ENCODE measurements at regions not wholly inside any gene's neighbourhood (a gene's known extent, or its start where the extent isn't known, plus 50 kb on each side); places are given as distances from the start of the nearest gene placed in this dataset.
"Not testable (repeated sequence)": the region's sequence is repeated elsewhere in the genome, so short reads cannot be mapped to it uniquely, and the experiment has no call there.

- Histone ChIP-seq H3K4me1 (no peaks in the 10 kb centered on the region), H3K4me3 (no peak overlapping the region), H3K27ac (no peak overlapping the region), H3K9me3 (peaks cover 0 to 3% of the 10 kb centered on the region in 2 donors), H3K27me3 (peaks cover 0 to 2% of the 10 kb centered on the region in 2 donors), H3K36me3 (no peaks in the 10 kb centered on the region)
- no peak for ATAC-seq
- no peak for TF ChIP-seq CTCF (IDR thresholded peaks at IDR 0.05)
- intact Hi-C loops (cut with DNase I) = no loop called here
- DNase-seq = no peak
These were observed 267.7 kb downstream of the SRGAP2C start for GRCh38 chr1:121452484-121452883.

- DNase-seq = no peak
- intact Hi-C loops (cut with DNase I) = no loop called here
- no peaks in the 10 kb centered on the region for H3K9me3 ChIP-seq
- H3K36me3 ChIP-seq = no peaks in the 10 kb centered on the region
- no peak overlapping the region for H3K27ac ChIP-seq
- peaks cover 0 to 2% of the 10 kb centered on the region in 2 donors for H3K27me3 ChIP-seq
- H3K4me3 ChIP-seq = no peak overlapping the region
- H3K4me1 ChIP-seq = peaks cover 0 to 9% of the 10 kb centered on the region in 2 donors
- no peak for TF ChIP-seq CTCF (IDR thresholded peaks at IDR 0.05)
- no peak for ATAC-seq
These were observed 273.7 kb downstream of the SRGAP2C start for GRCh38 chr1:121458291-121459048.

GRCh38 chr1:121459235-121459634, 274.5 kb downstream of the SRGAP2C start:
- Histone ChIP-seq H3K36me3 (no peaks in the 10 kb centered on the region), H3K27ac (no peak overlapping the region), H3K4me3 (no peak overlapping the region), H3K4me1 (peaks cover 0 to 9% of the 10 kb centered on the region in 2 donors), H3K9me3 (no peaks in the 10 kb centered on the region), H3K27me3 (peaks cover 0 to 2% of the 10 kb centered on the region in 2 donors)
- intact Hi-C loops (cut with DNase I) = no loop called here
- ATAC-seq (no peak), DNase-seq (no peak)
- no peak for TF ChIP-seq CTCF (IDR thresholded peaks at IDR 0.05)

GRCh38 chr1:121469395-121469794, 284.6 kb downstream of the SRGAP2C start:
- intact Hi-C loops (cut with DNase I); DNase-seq; H3K36me3 ChIP-seq; H3K9me3 ChIP-seq; ATAC-seq; H3K4me3 ChIP-seq; H3K4me1 ChIP-seq; H3K27me3 ChIP-seq; H3K27ac ChIP-seq: not testable (repeated sequence)

GRCh38 chr1:121470401-121470800, 285.6 kb downstream of the SRGAP2C start:
- intact Hi-C loops (cut with DNase I); H3K27me3 ChIP-seq; H3K4me3 ChIP-seq; H3K4me1 ChIP-seq; DNase-seq; H3K36me3 ChIP-seq; H3K9me3 ChIP-seq; H3K27ac ChIP-seq: not testable (repeated sequence)
- ATAC-seq = peak; percentile 79

- H3K9me3 ChIP-seq = no peaks in the 10 kb centered on the region
- no peaks in the 10 kb centered on the region for H3K4me1 ChIP-seq
- DNase-seq (no peak), ATAC-seq (no peak)
- intact Hi-C loops (cut with DNase I) = no loop called here
- H3K27me3 ChIP-seq = peaks cover 0 to 5% of the 10 kb centered on the region in 2 donors
- no peak overlapping the region for H3K27ac ChIP-seq
- no peak for TF ChIP-seq CTCF (IDR thresholded peaks at IDR 0.05)
- no peaks in the 10 kb centered on the region for H3K36me3 ChIP-seq
- no peak overlapping the region for H3K4me3 ChIP-seq
These were observed 286.7 kb downstream of the SRGAP2C start for GRCh38 chr1:121471523-121471922.
